ENCODE measurements at regions not wholly inside any gene's neighbourhood (a gene's known extent, or its start where the extent isn't known, plus 50 kb on each side); places are given as distances from the start of the nearest gene placed in this dataset.

DNA sequence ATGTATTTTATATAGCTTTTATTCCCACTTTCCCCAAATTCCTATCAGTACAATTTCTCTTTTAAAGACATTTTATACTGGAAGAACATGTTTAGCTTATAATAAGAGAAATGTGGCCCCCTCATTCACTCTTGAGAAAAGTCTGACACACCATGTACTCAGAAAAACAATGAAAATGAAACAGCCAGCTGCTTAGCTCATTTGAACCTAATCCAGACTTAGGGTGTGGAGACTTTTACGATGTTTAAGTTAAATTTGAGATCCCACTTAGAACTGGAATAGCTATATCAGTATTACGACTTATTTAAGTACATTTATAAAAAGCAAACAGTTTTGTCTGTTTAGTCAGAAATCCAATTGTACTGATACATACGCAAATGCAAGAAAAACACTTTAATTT lies 252.3 kb upstream of the ARRDC4 start:
- no peaks in the 10 kb centered on the region for H3F3A ChIP-seq (ENCODE audit: insufficient read depth)
- H3K79me2 ChIP-seq (ENCODE audit: insufficient read depth), result no peaks in the 10 kb centered on the region
- no peaks in the 10 kb centered on the region for H4K20me1 ChIP-seq (ENCODE audit: insufficient read depth)
- no peak overlapping the region for H3K4me2 ChIP-seq (ENCODE audit: unreplicated experiment)
- 9 to 12% methylated on average over 3 of the region's 3 CpGs for WGBS, 2 experiments (ENCODE audit: low coverage in 1 of 2, low lambda C conversion rate in 2 of 2, missing lambda C conversion rate in 2 of 2)
- no peak overlapping the region for H3K27ac ChIP-seq
- no peak overlapping the region for H3K4me3 ChIP-seq
- no peak overlapping the region for H3K9ac ChIP-seq
- no peaks in the 10 kb centered on the region for H3K9me3 ChIP-seq (ENCODE audit: low read depth)
- in situ Hi-C loops (cut with MboI), result no loop called here
- H3K4me1 ChIP-seq (ENCODE audit: insufficient read depth), result no peaks in the 10 kb centered on the region
- no peaks in the 10 kb centered on the region for H3K27me3 ChIP-seq (replicated peaks; ENCODE audit: insufficient read depth)
- H3K36me3 ChIP-seq (ENCODE audit: low read depth), result no peaks in the 10 kb centered on the region
- no peaks in the 10 kb centered on the region for H3K9me2 ChIP-seq (ENCODE audit: insufficient read depth)
- TF ChIP-seq EZH2 (IDR thresholded peaks at IDR 0.05; ENCODE audit: insufficient read depth, poor library complexity, severe bottlenecking) (no peak), EZH2phosphoT487 (IDR thresholded peaks at IDR 0.05; ENCODE audit: insufficient read depth, low read depth) (no peak)
- H2AFZ ChIP-seq, result no peak overlapping the region
- no peak for DNase-seq

DNA sequence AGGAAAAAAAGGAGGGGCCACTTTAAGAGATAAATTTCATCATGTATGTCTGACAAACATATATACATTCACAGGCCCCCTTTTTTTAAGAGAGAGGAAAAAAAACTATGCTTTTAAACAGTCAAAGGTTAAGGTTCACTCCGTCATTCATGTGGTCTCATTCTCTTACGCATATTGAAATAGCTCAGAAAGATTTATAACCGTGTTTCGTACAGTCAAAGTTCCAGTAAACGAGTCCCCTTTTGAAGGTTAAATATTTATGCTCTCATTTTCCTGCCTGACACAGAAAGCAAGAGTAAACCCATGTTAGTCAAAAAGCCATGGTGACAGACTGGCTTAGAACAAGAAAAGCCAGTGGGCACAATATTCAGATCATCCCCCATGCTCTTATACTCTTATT lies 248.0 kb upstream of the ARRDC4 start:
- Histone ChIP-seq H3K9me2 (ENCODE audit: insufficient read depth) (no peaks in the 10 kb centered on the region), H2AFZ (no peak overlapping the region), H3K4me1 (ENCODE audit: insufficient read depth) (no peaks in the 10 kb centered on the region), H3K36me3 (ENCODE audit: low read depth) (no peaks in the 10 kb centered on the region), H3K4me3 (no peak overlapping the region), H3K27me3 (replicated peaks; ENCODE audit: insufficient read depth) (no peaks in the 10 kb centered on the region), H3K79me2 (ENCODE audit: insufficient read depth) (no peaks in the 10 kb centered on the region), H3F3A (ENCODE audit: insufficient read depth) (no peaks in the 10 kb centered on the region), H3K4me2 (ENCODE audit: unreplicated experiment) (no peak overlapping the region), H3K9me3 (ENCODE audit: low read depth) (no peaks in the 10 kb centered on the region), H4K20me1 (ENCODE audit: insufficient read depth) (no peaks in the 10 kb centered on the region), H3K27ac (no peak overlapping the region), H3K9ac (no peak overlapping the region)
- DNase-seq, result no peak
- WGBS, 2 experiments (ENCODE audit: low coverage in 1 of 2, low lambda C conversion rate in 2 of 2, missing lambda C conversion rate in 2 of 2), result 15 to 22% methylated on average over 5 of the region's 5 CpGs
- in situ Hi-C loops (cut with MboI), result no loop called here
- TF ChIP-seq EZH2phosphoT487 (IDR thresholded peaks at IDR 0.05; ENCODE audit: insufficient read depth, low read depth), result no peak
- no peak for TF ChIP-seq EZH2 (IDR thresholded peaks at IDR 0.05; ENCODE audit: insufficient read depth, poor library complexity, severe bottlenecking)

DNA sequence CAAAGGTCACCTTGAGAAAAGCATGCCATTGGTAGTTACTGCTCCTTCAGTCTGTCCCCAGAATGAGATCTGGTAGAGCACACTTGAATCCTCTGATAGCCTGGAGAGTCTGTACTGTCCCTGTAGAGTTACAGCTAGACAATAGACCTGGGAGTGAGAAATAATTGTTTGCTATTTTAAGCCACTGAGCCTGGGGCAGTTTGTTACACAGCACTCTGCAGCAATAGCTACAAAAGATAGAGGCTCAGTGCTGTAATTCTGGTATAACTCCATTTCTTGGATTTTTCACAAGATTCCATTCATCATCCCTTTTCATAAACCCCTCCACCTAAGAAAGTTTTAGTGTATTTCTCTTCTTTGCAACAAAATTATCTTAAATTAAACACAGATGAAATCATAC lies 242.7 kb upstream of the ARRDC4 start:
- DNase-seq, result no peak
- in situ Hi-C loops (cut with MboI), result no loop called here
- no peak overlapping the region for H2AFZ ChIP-seq
- no peak overlapping the region for H3K4me2 ChIP-seq (ENCODE audit: unreplicated experiment)
- H3F3A ChIP-seq (ENCODE audit: insufficient read depth), result no peaks in the 10 kb centered on the region
- no peaks in the 10 kb centered on the region for H3K79me2 ChIP-seq (ENCODE audit: insufficient read depth)
- no peaks in the 10 kb centered on the region for H3K9me2 ChIP-seq (ENCODE audit: insufficient read depth)
- H3K4me1 ChIP-seq (ENCODE audit: insufficient read depth), result no peaks in the 10 kb centered on the region
- H3K9me3 ChIP-seq (ENCODE audit: low read depth), result peaks cover 4% of the 10 kb centered on the region
- no peaks in the 10 kb centered on the region for H3K36me3 ChIP-seq (ENCODE audit: low read depth)
- H3K27me3 ChIP-seq (replicated peaks; ENCODE audit: insufficient read depth), result no peaks in the 10 kb centered on the region
- TF ChIP-seq EZH2phosphoT487 (IDR thresholded peaks at IDR 0.05; ENCODE audit: insufficient read depth, low read depth) (no peak), EZH2 (IDR thresholded peaks at IDR 0.05; ENCODE audit: insufficient read depth, poor library complexity, severe bottlenecking) (no peak)
- no peaks in the 10 kb centered on the region for H4K20me1 ChIP-seq (ENCODE audit: insufficient read depth)
- no peak overlapping the region for H3K4me3 ChIP-seq
- H3K27ac ChIP-seq, result no peak overlapping the region
- H3K9ac ChIP-seq, result no peak overlapping the region

DNA sequence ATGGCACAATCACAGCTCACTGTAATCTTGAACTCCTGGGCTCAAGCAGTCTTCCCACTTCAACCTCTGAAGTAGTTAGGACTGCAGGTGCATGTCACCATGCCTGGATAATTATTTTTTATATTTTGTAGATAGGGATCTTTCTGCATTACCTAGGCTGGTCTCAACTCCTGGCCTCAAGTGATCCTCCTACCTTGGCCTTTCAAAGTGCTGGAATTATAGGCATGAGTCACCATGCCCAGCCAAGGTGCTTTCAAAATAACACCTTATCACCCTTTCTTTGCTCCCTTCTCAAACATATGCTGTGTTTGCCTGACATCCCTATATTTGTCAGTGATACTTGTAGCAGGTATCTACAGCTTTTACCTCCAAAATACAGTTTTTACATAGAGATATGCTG lies 242.0 kb upstream of the ARRDC4 start:
- DNase-seq, result no peak
- Histone ChIP-seq H3K27me3 (replicated peaks; ENCODE audit: insufficient read depth) (no peaks in the 10 kb centered on the region), H3K27ac (no peak overlapping the region), H3K9me2 (ENCODE audit: insufficient read depth) (no peaks in the 10 kb centered on the region), H3K9me3 (ENCODE audit: low read depth) (peaks cover 4% of the 10 kb centered on the region), H3K4me3 (no peak overlapping the region), H3K36me3 (ENCODE audit: low read depth) (no peaks in the 10 kb centered on the region), H3F3A (ENCODE audit: insufficient read depth) (no peaks in the 10 kb centered on the region), H4K20me1 (ENCODE audit: insufficient read depth) (no peaks in the 10 kb centered on the region), H3K79me2 (ENCODE audit: insufficient read depth) (no peaks in the 10 kb centered on the region), H3K4me2 (ENCODE audit: unreplicated experiment) (no peak overlapping the region), H3K4me1 (ENCODE audit: insufficient read depth) (no peaks in the 10 kb centered on the region), H3K9ac (no peak overlapping the region), H2AFZ (no peak overlapping the region)
- in situ Hi-C loops (cut with MboI), result no loop called here
- TF ChIP-seq EZH2 (IDR thresholded peaks at IDR 0.05; ENCODE audit: insufficient read depth, poor library complexity, severe bottlenecking) (no peak), EZH2phosphoT487 (IDR thresholded peaks at IDR 0.05; ENCODE audit: insufficient read depth, low read depth) (no peak)

DNA sequence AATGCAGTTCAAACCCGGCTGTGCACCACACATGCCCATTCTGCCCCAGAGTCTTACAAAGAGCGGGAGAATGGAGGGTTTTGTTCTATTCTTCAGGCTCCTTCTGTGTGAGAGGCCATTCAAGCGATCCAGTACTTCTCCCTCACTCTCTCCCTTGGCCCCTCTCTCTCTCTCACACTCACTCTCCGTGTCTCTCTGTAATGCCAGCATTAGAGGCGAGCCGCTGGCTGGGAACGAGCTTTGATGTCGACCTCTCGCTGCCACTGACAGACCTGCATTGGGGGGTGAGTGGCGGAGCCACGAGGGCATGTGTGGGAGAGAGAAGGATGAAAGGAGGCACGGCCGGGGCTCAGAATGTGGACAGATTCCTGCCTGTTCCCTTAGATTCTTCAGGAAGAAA lies 231.7 kb upstream of the ARRDC4 start:
- H3K9ac ChIP-seq, result no peak overlapping the region
- no peak overlapping the region for H3K27ac ChIP-seq
- H3K4me2 ChIP-seq (ENCODE audit: unreplicated experiment), result no peak overlapping the region
- H3K79me2 ChIP-seq (ENCODE audit: insufficient read depth), result no peaks in the 10 kb centered on the region
- H3K4me1 ChIP-seq (ENCODE audit: insufficient read depth), result no peaks in the 10 kb centered on the region
- in situ Hi-C loops (cut with MboI), result no loop called here
- WGBS, 2 experiments (ENCODE audit: low coverage in 1 of 2, low lambda C conversion rate in 2 of 2, missing lambda C conversion rate in 2 of 2), result 5 to 8% methylated on average over 13 of the region's 13 CpGs
- no peaks in the 10 kb centered on the region for H3K9me3 ChIP-seq (ENCODE audit: low read depth)
- H4K20me1 ChIP-seq (ENCODE audit: insufficient read depth), result no peaks in the 10 kb centered on the region
- no peaks in the 10 kb centered on the region for H3K27me3 ChIP-seq (replicated peaks; ENCODE audit: insufficient read depth)
- no peak for DNase-seq
- no peak overlapping the region for H3K4me3 ChIP-seq
- H2AFZ ChIP-seq, result no peak overlapping the region
- no peaks in the 10 kb centered on the region for H3F3A ChIP-seq (ENCODE audit: insufficient read depth)
- TF ChIP-seq EZH2phosphoT487 (IDR thresholded peaks at IDR 0.05; ENCODE audit: insufficient read depth, low read depth) (no peak), EZH2 (IDR thresholded peaks at IDR 0.05; ENCODE audit: insufficient read depth, poor library complexity, severe bottlenecking) (no peak)
- H3K9me2 ChIP-seq (ENCODE audit: insufficient read depth), result no peaks in the 10 kb centered on the region
- H3K36me3 ChIP-seq (ENCODE audit: low read depth), result no peaks in the 10 kb centered on the region

Measured in GM23248 (cell line).